Renal cortical epithelial cell (primary cell): ENCODE measurements at regions not wholly inside any gene's neighbourhood (a gene's known extent, or its start where the extent isn't known, plus 50 kb on each side); places are given as distances from the start of the nearest gene placed in this dataset.
"Not testable (repeated sequence)": the region's sequence is repeated elsewhere in the genome, so short reads cannot be mapped to it uniquely, and the experiment has no call there.

ENCODE experiments used
- DNase-seq: peaks from one replicate; pipeline ENCODE4 v3.0.0-alpha.2; 2011; ENCODE audit warnings: low read depth

- DNase-seq: no peak
Observed at GRCh38 chr2:65914244-65914786, 481.9 kb upstream of the SPRED2 start.

- no peak for DNase-seq
Observed at GRCh38 chr2:65913813-65914212, 481.4 kb upstream of the SPRED2 start.

GRCh38 chr2:65901756-65902155, 469.4 kb upstream of the SPRED2 start:
- DNase-seq: no peak

- no peak for DNase-seq
Observed at GRCh38 chr2:65896446-65896845, 464.0 kb upstream of the SPRED2 start.

GRCh38 chr2:65890131-65890530, 457.7 kb upstream of the SPRED2 start:
- not testable (repeated sequence) for DNase-seq

GRCh38 chr2:65885266-65885665, 452.9 kb upstream of the SPRED2 start:
- DNase-seq: no peak

GRCh38 chr2:65881592-65881991, 449.2 kb upstream of the SPRED2 start:
- DNase-seq: no peak

- DNase-seq: no peak
Observed at GRCh38 chr2:65880436-65880835, 448.0 kb upstream of the SPRED2 start.

GRCh38 chr2:65878011-65878340, 445.6 kb upstream of the SPRED2 start:
- DNase-seq: no peak

- no peak for DNase-seq
Observed at GRCh38 chr2:65877331-65878010, 445.1 kb upstream of the SPRED2 start.

GRCh38 chr2:65876114-65876513, 443.7 kb upstream of the SPRED2 start:
- DNase-seq: no peak

- DNase-seq: no peak
Observed at GRCh38 chr2:65870826-65871225, 438.4 kb upstream of the SPRED2 start.

GRCh38 chr2:65869296-65869695, 436.9 kb upstream of the SPRED2 start:
- no peak for DNase-seq

GRCh38 chr2:65868177-65868576, 435.8 kb upstream of the SPRED2 start:
- DNase-seq: no peak

GRCh38 chr2:65867446-65867845, 435.0 kb upstream of the SPRED2 start:
- no peak for DNase-seq

- no peak for DNase-seq
Observed at GRCh38 chr2:65866148-65866547, 433.7 kb upstream of the SPRED2 start.

GRCh38 chr2:65864619-65865018, 432.2 kb upstream of the SPRED2 start:
- DNase-seq: no peak

GRCh38 chr2:65863713-65864112, 431.3 kb upstream of the SPRED2 start:
- DNase-seq: no peak

- no peak for DNase-seq
Observed at GRCh38 chr2:65856928-65857327, 424.5 kb upstream of the SPRED2 start.

GRCh38 chr2:65856423-65856822, 424.0 kb upstream of the SPRED2 start:
- DNase-seq: no peak

- DNase-seq: no peak
Observed at GRCh38 chr2:65850695-65851094, 418.3 kb upstream of the SPRED2 start.

GRCh38 chr2:65846989-65847678, 414.7 kb upstream of the SPRED2 start:
- DNase-seq: no peak

- no peak for DNase-seq
Observed at GRCh38 chr2:65845442-65846182, 413.2 kb upstream of the SPRED2 start.
